ENCODE measurements at regions not wholly inside any gene's neighbourhood (a gene's known extent, or its start where the extent isn't known, plus 50 kb on each side); places are given as distances from the start of the nearest gene placed in this dataset.

DNA sequence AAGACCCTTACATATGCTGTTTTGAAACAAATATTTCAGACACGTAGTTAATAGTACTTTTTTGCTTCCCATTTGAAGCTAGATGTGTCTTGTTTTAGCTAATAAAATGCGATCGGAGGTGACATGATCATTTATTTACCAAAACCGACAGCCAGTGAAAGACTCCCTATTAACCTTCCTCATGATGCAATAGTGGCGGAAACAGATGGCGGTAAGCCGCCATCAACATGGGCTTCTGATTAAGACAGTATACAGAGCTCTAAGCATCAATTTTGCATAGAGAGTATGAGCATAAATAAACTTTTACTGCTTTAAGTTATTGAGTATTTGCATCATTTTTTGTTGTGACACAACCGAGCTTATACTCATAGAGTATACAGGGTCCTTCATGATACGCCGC, 1282.4 kb upstream of the ADGRB3 start:
- TF ChIP-seq ZNF184 (tag by site-specific recombination; IDR thresholded peaks at IDR 0.05): no peak
- no peak for TF ChIP-seq RBAK (tag by site-specific recombination; IDR thresholded peaks at IDR 0.05)
- no peak for TF ChIP-seq ZNF76 (tag by site-specific recombination; IDR thresholded peaks at IDR 0.05; ENCODE audit: borderline replicate concordance, low read depth)
- TF ChIP-seq MEIS1 (CRISPR knock-in tag; IDR thresholded peaks at IDR 0.05; ENCODE audit: borderline replicate concordance): no peak
- no peak for TF ChIP-seq ZNF449 (tag by site-specific recombination; IDR thresholded peaks at IDR 0.05)
- TF ChIP-seq MYNN (tag by site-specific recombination; IDR thresholded peaks at IDR 0.05; ENCODE audit: borderline replicate concordance): no peak
- TF ChIP-seq ZNF654 (tag by site-specific recombination; IDR thresholded peaks at IDR 0.05; ENCODE audit: low read depth): no peak
- TF ChIP-seq ZNF19 (tag by site-specific recombination; IDR thresholded peaks at IDR 0.05; ENCODE audit: low read depth): no peak
- no peak for TF ChIP-seq PRDM2 (tag by site-specific recombination; IDR thresholded peaks at IDR 0.05; ENCODE audit: borderline replicate concordance)
- no peak for TF ChIP-seq ZNF239 (tag by site-specific recombination; IDR thresholded peaks at IDR 0.05)
- no peak for TF ChIP-seq ZBTB8A (tag by site-specific recombination; IDR thresholded peaks at IDR 0.05)
- TF ChIP-seq ZNF426 (tag by site-specific recombination; IDR thresholded peaks at IDR 0.05): no peak
- TF ChIP-seq ZNF280D (tag by site-specific recombination; IDR thresholded peaks at IDR 0.05): no peak
- no peak for TF ChIP-seq ZNF514 (tag by site-specific recombination; IDR thresholded peaks at IDR 0.05)
- TF ChIP-seq SP7 (tag by site-specific recombination; IDR thresholded peaks at IDR 0.05): no peak
- TF ChIP-seq ZNF138 (tag by site-specific recombination; IDR thresholded peaks at IDR 0.05; ENCODE audit: borderline replicate concordance): no peak
- no peak for TF ChIP-seq PRDM1 (tag by site-specific recombination; IDR thresholded peaks at IDR 0.05)
- no peaks in the 10 kb centered on the region for H3K36me3 ChIP-seq (ENCODE audit: control insufficient read depth in 2 of 2, insufficient read depth in 1 of 2, low read length in 2 of 2)
- no peaks in the 10 kb centered on the region for H3K9me3 ChIP-seq (ENCODE audit: control insufficient read depth, insufficient read depth, low read depth, low read length)
- no peaks in the 10 kb centered on the region for H3K4me1 ChIP-seq (ENCODE audit: control insufficient read depth, insufficient read depth, low read length)
- no peak overlapping the region for H3K4me3 ChIP-seq (ENCODE audit: low read depth, low read length)
- H3K27ac ChIP-seq (ENCODE audit: extremely low read depth, low read depth, low read length): no peak overlapping the region
- ChIA-PET POLR2A (no interaction called here), CTCF (interaction anchor here (0.6 kb wide), 2 partner anchors 212 to 250 kb away, joined by 3 to 4 read pairs; no protein-coding TSS in a partner anchor)

All from HEK293 (cell line).